DMS 273 (cell line): ENCODE measurements at regions not wholly inside any gene's neighbourhood (a gene's known extent, or its start where the extent isn't known, plus 50 kb on each side); places are given as distances from the start of the nearest gene placed in this dataset.

ENCODE experiments used
- DNase-seq: peaks from one replicate; lab custom pipeline; 2025; ENCODE audit not compliant: unreplicated experiment; lab: John Stamatoyannopoulos, UW

- DNase-seq: no peak
Observed at GRCh38 chr5:8606231-8606630, 737.3 kb downstream of the MTRR start.

- DNase-seq: no peak
Observed at GRCh38 chr5:8611067-8611466, 742.1 kb downstream of the MTRR start.

GRCh38 chr5:8613078-8613685 is 744.2 kb downstream of the MTRR start:
- no peak for DNase-seq

GRCh38 chr5:8615142-8615858 is 746.4 kb downstream of the MTRR start:
- DNase-seq: peak; percentile 18

- DNase-seq: peak; percentile 81
Observed at GRCh38 chr5:8628521-8628920, 759.6 kb downstream of the MTRR start.

GRCh38 chr5:8633259-8633658 is 764.3 kb downstream of the MTRR start:
- peak; percentile 39 for DNase-seq

GRCh38 chr5:8633696-8634095 is 764.7 kb downstream of the MTRR start:
- peak; percentile 59 for DNase-seq

- DNase-seq: no peak
Observed at GRCh38 chr5:8634219-8634618, 765.3 kb downstream of the MTRR start.

GRCh38 chr5:8641786-8642505 is 773.0 kb downstream of the MTRR start:
- DNase-seq: peak; percentile 99

- DNase-seq: peak; percentile 11
Observed at GRCh38 chr5:8644377-8644776, 775.4 kb downstream of the MTRR start.

GRCh38 chr5:8647111-8647510 is 778.2 kb downstream of the MTRR start:
- no peak for DNase-seq

- DNase-seq: peak; percentile 81
Observed at GRCh38 chr5:8650186-8650585, 781.2 kb downstream of the MTRR start.

GRCh38 chr5:8660133-8660893 is 791.4 kb downstream of the MTRR start:
- no peak for DNase-seq

GRCh38 chr5:8663374-8663773 is 794.4 kb downstream of the MTRR start:
- no peak for DNase-seq

- no peak for DNase-seq
Observed at GRCh38 chr5:8675182-8675581, 806.2 kb downstream of the MTRR start.

GRCh38 chr5:8676695-8677094 is 807.7 kb downstream of the MTRR start:
- peak; percentile 14 for DNase-seq

- DNase-seq: no peak
Observed at GRCh38 chr5:8682381-8682780, 813.4 kb downstream of the MTRR start.

GRCh38 chr5:8683496-8683895 is 814.5 kb downstream of the MTRR start:
- DNase-seq: peak; percentile 93

GRCh38 chr5:8685704-8686103 is 816.8 kb downstream of the MTRR start:
- peak; percentile 84 for DNase-seq

GRCh38 chr5:8686707-8687106 is 817.8 kb downstream of the MTRR start:
- no peak for DNase-seq

- DNase-seq: no peak
Observed at GRCh38 chr5:8689773-8690172, 820.8 kb downstream of the MTRR start.
